Mammary epithelial cell (primary cell): ENCODE measurements at regions not wholly inside any gene's neighbourhood (a gene's known extent, or its start where the extent isn't known, plus 50 kb on each side); places are given as distances from the start of the nearest gene placed in this dataset.

ENCODE experiments used
- CTCF ChIP-seq, 2 donors: IDR thresholded peaks in 1 of 2; conservative IDR thresholded peaks in 1 of 2; 2 replicates each; pipeline ENCODE4 v1.5.1; 2011 to 2012; ENCODE audit warnings: inconsistent platforms in 2 of 2, low read length in 2 of 2, mild to moderate bottlenecking in 2 of 2, control low read depth in 1 of 2, low read depth in 1 of 2; ENCODE audit not compliant: insufficient read depth in 1 of 2; ENCODE audit errors: extremely low read depth in 1 of 2
- EZH2 ChIP-seq: IDR thresholded peaks from 2 replicates; pipeline ENCODE4 v1.6.1; 2012; ENCODE audit warnings: low read length, inconsistent platforms, borderline replicate concordance

GRCh38 chr10:110432814-110433565 is 64.7 kb upstream of the DUSP5 start:
- TF ChIP-seq CTCF (conservative IDR thresholded peaks at IDR 0.05 in 1 of 2, IDR thresholded peaks at IDR 0.05 in 1 of 2; ENCODE audit: extremely low read depth in 1 of 2, insufficient read depth in 1 of 2, low read depth in 1 of 2, low read length in 2 of 2) (no peak), EZH2 (no peak)
